Naive thymus-derived CD4-positive, alpha-beta T cell (primary cell): ENCODE measurements at regions not wholly inside any gene's neighbourhood (a gene's known extent, or its start where the extent isn't known, plus 50 kb on each side); places are given as distances from the start of the nearest gene placed in this dataset.

ENCODE experiments used
- ATAC-seq: fragments of 150-1000 bp; cut with Tn5 transposase; 2 replicates; pipeline ENCODE4 v1.10.0; 2021; ENCODE audit warnings: mild to moderate bottlenecking, moderate library complexity
- CTCF ChIA-PET: fragments of 350-600 bp; sonication (Branson Sonifier 250); formaldehyde crosslinking; loops from one replicate; lab custom pipeline; 2021; ENCODE audit warnings: antibody characterized with exemption; lab: Charles Lee
- POLR2A ChIA-PET: fragments of 350-600 bp; sonication (Branson Sonifier 250); formaldehyde crosslinking; loops from one replicate; lab custom pipeline; 2021; ENCODE audit warnings: antibody characterized with exemption, inconsistent platforms; lab: Charles Lee
- DNase-seq, 9 donors: peaks; one replicate each; pipeline versions ENCODE4 v3.0.0 to v3.0.0-alpha.2; 2020 to 2022; ENCODE audit warnings: mixed read lengths in 1 of 9
- H3K27ac ChIP-seq: one replicate; pipeline ENCODE4 v1.7.0; 2013; ENCODE audit warnings: mild to moderate bottlenecking, low read depth, low read length, moderate library complexity
- H3K27me3 ChIP-seq, 2 donors: one replicate each; pipeline ENCODE4 v1.7.0; 2013; ENCODE audit warnings: low read length in 2 of 2, mild to moderate bottlenecking in 2 of 2, moderate library complexity in 2 of 2; ENCODE audit not compliant: control insufficient read depth in 2 of 2, insufficient read depth in 2 of 2
- H3K36me3 ChIP-seq, 3 experiments: 1 replicate in 2 of 3; 2 replicates in 1 of 3; pipeline ENCODE4 v1.7.0; 2013; ENCODE audit warnings: low read length in 3 of 3, mild to moderate bottlenecking in 3 of 3, moderate library complexity in 1 of 3; ENCODE audit not compliant: insufficient read depth in 3 of 3, control insufficient read depth in 2 of 3
- H3K4me1 ChIP-seq, 2 donors: one replicate each; pipeline ENCODE4 v1.7.0; 2013; ENCODE audit warnings: low read length in 2 of 2, mild to moderate bottlenecking in 2 of 2, moderate library complexity in 1 of 2; ENCODE audit not compliant: control insufficient read depth in 2 of 2, insufficient read depth in 2 of 2
- H3K4me3 ChIP-seq: 2 replicates; pipeline ENCODE4 v1.7.0; 2013; ENCODE audit warnings: mild to moderate bottlenecking, low read length
- H3K9me3 ChIP-seq, 3 experiments: 1 replicate in 2 of 3; 2 replicates in 1 of 3; pipeline ENCODE4 v1.7.0; 2013; ENCODE audit warnings: low read length in 3 of 3; ENCODE audit not compliant: control insufficient read depth in 2 of 3
- H3K27ac Mint-ChIP-seq, 9 donors: one replicate each; pipeline ENCODE4 v1.8.0; 2020 to 2022; ENCODE audit warnings: mixed read lengths in 9 of 9, mild to moderate bottlenecking in 8 of 9, moderate library complexity in 5 of 9, inconsistent platforms in 2 of 9
- H3K27me3 Mint-ChIP-seq, 5 donors: one replicate each; pipeline ENCODE4 v1.8.0; 2021 to 2022; ENCODE audit warnings: mixed read lengths in 5 of 5, mild to moderate bottlenecking in 1 of 5
- H3K36me3 Mint-ChIP-seq, 5 donors: one replicate each; pipeline ENCODE4 v1.8.0; 2020 to 2022; ENCODE audit warnings: mixed read lengths in 5 of 5, mild to moderate bottlenecking in 3 of 5, inconsistent platforms in 1 of 5
- H3K4me1 Mint-ChIP-seq, 7 donors: one replicate each; pipeline ENCODE4 v1.8.0; 2020 to 2022; ENCODE audit warnings: mixed read lengths in 7 of 7, mild to moderate bottlenecking in 3 of 7, inconsistent platforms in 1 of 7
- H3K4me3 Mint-ChIP-seq, 10 donors: one replicate each; pipeline ENCODE4 v1.8.0; 2020 to 2022; ENCODE audit warnings: mild to moderate bottlenecking in 10 of 10, mixed read lengths in 10 of 10, moderate library complexity in 6 of 10, inconsistent platforms in 2 of 10
- H3K9me3 Mint-ChIP-seq, 11 donors: one replicate each; pipeline ENCODE4 v1.8.0; 2020 to 2022; ENCODE audit warnings: mixed read lengths in 11 of 11, mild to moderate bottlenecking in 4 of 11, inconsistent platforms in 1 of 11, moderate library complexity in 1 of 11
- intact Hi-C, 2 donors: fragments of 100-400 bp; cut with micrococcal nuclease; formaldehyde crosslinking; loops; one replicate each; pipeline ENCODE4 v1.15.1; 2023

DNA sequence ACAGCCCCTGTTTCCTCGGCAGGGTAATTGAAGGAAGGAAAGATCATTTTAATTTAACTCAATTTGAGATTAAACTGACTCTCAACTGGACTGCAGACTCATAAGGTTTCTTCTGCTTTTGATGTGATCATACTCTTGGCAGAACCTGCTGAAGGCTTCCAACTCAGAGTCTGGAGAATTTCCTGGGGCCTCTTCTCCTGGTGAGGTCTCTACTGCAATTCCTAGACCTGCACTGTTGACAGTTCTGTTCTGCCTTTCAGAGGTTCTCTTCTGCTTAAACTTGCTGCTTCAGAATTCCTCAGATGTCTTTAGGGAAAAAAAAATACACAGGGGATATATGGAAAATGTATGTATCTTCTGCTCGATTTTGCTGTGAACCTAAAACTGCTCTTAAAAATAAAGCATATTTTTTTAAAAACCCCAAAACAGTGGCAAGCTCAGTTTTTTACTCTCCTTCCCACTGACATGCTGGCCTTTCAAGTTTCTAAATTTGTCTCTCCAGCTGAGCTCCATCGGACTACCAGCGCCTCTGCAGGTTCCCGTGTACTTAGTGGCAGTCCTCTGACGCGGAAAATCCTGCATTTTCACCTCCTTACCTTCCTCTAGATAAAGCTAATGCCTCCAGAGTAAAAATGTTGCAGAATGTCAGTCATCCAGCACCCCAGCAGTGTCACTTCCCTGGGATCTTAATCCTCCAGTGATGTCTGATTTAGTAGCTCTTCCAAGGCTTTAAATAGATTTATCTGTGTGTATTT lies 733.5 kb upstream of the SGCG start:
- peaks cover 0 to 9% (median 0%) of the 10 kb centered on the region in 11 donors for H3K9me3 Mint-ChIP-seq
- no peak overlapping the region for H3K27ac Mint-ChIP-seq
- intact Hi-C loops, result no loop called here
- ATAC-seq, result no peak
- ChIA-PET POLR2A (no interaction called here), CTCF (no interaction called here)
- Histone ChIP-seq H3K36me3 (no peaks in the 10 kb centered on the region), H3K4me1 (no peaks in the 10 kb centered on the region), H3K4me3 (no peak overlapping the region), H3K9me3 (no peaks in the 10 kb centered on the region), H3K27me3 (no peaks in the 10 kb centered on the region), H3K27ac (no peak overlapping the region)
- DNase-seq, result no peak
- no peak overlapping the region for H3K4me3 Mint-ChIP-seq
- H3K27me3 Mint-ChIP-seq, result peaks cover 2 to 27% (median 10%) of the 10 kb centered on the region in 5 donors
- H3K36me3 Mint-ChIP-seq, result no peaks in the 10 kb centered on the region
- no peaks in the 10 kb centered on the region for H3K4me1 Mint-ChIP-seq

DNA sequence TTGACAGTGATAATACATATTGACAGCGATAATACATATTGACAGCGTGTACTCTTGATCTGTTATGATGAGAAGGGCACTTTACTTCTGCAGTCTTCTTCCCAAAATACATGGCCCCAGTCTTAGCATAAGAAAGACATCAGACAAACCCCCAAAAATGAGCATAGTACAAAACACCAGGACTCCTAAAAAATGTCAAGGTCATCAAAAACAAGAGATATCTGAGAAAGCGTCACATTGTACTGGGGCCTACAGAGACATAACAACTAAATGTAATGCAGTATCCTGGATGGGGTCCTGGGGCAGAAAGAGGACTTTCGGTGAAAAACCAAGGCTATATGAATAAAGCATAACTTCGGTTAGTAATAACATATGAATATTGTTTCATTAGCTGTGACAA lies 731.5 kb upstream of the SGCG start:
- no peaks in the 10 kb centered on the region for H3K36me3 ChIP-seq
- CTCF ChIA-PET, result no interaction called here
- DNase-seq (no peak), ATAC-seq (no peak)
- no peaks in the 10 kb centered on the region for H3K27me3 ChIP-seq
- no peaks in the 10 kb centered on the region for H3K36me3 Mint-ChIP-seq
- H3K4me3 Mint-ChIP-seq, result no peak overlapping the region
- POLR2A ChIA-PET, result no interaction called here
- no peak overlapping the region for H3K27ac ChIP-seq
- H3K27ac Mint-ChIP-seq, result no peak overlapping the region
- peaks cover 2 to 27% (median 10%) of the 10 kb centered on the region in 5 donors for H3K27me3 Mint-ChIP-seq
- intact Hi-C loops, result no loop called here
- peaks cover 0 to 6% (median 0%) of the 10 kb centered on the region in 11 donors for H3K9me3 Mint-ChIP-seq
- H3K4me3 ChIP-seq, result no peak overlapping the region
- no peaks in the 10 kb centered on the region for H3K4me1 Mint-ChIP-seq
- no peaks in the 10 kb centered on the region for H3K9me3 ChIP-seq
- H3K4me1 ChIP-seq, result no peaks in the 10 kb centered on the region

DNA sequence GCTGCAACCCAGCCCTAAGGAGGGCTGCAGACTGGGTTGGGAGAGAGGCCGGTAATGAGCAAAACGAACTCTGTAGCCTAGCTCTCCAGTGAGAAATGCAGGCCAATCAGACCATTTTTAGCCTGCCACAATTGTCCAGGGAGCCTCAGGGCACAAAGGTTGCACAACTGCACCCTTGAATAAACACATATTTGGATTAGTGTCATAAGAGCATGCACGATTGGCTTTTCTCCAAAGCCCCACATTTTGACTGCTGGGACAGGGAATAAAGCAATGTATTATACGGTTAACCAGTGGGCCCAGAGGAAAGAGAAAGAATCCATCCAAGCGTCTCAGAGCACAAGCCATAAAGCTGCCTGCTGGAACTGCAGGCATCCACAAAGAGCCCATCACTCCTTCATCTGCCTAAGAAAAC lies 729.4 kb upstream of the SGCG start:
- POLR2A ChIA-PET, result no interaction called here

DNA sequence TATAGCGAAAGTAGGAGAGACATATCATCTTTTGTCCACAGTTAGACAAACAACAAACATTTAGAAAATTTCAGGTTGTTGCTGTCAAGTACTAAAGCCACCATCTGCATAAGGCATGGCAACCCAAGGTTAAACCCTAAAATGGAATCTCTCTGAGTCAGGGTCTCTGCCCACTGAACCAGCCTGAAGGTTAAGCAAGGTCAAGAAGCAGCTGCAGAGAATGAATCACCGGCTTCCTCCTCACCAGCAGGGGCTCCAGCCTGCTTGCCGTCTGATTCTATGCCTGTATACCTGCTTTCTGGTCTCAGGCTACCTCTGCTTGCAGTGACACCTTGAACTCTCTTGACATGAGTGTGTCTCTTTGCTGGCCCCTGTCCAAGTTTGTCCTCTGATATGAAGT lies 726.2 kb upstream of the SGCG start:
- no peaks in the 10 kb centered on the region for H3K36me3 Mint-ChIP-seq
- no peaks in the 10 kb centered on the region for H3K27me3 Mint-ChIP-seq
- H3K9me3 Mint-ChIP-seq, result no peaks in the 10 kb centered on the region
- H3K36me3 ChIP-seq, result no peaks in the 10 kb centered on the region
- no peaks in the 10 kb centered on the region for H3K4me1 ChIP-seq
- intact Hi-C loops, result no loop called here
- no peaks in the 10 kb centered on the region for H3K9me3 ChIP-seq
- CTCF ChIA-PET, result no interaction called here
- DNase-seq (no peak), ATAC-seq (no peak)
- no peak overlapping the region for H3K4me3 ChIP-seq
- POLR2A ChIA-PET, result no interaction called here
- no peak overlapping the region for H3K4me3 Mint-ChIP-seq
- no peaks in the 10 kb centered on the region for H3K4me1 Mint-ChIP-seq
- no peak overlapping the region for H3K27ac ChIP-seq
- H3K27me3 ChIP-seq, result no peaks in the 10 kb centered on the region
- no peak overlapping the region for H3K27ac Mint-ChIP-seq

More for the DNA sequence above, 729.4 kb upstream of the SGCG start:
- intact Hi-C loops, result no loop called here
- H3K36me3 Mint-ChIP-seq, result no peaks in the 10 kb centered on the region
- no peaks in the 10 kb centered on the region for H3K27me3 ChIP-seq
- no peak overlapping the region for H3K27ac Mint-ChIP-seq
- H3K4me1 ChIP-seq, result no peaks in the 10 kb centered on the region
- ATAC-seq (no peak), DNase-seq (no peak)
- H3K4me1 Mint-ChIP-seq, result no peaks in the 10 kb centered on the region
- no peak overlapping the region for H3K27ac ChIP-seq
- H3K36me3 ChIP-seq, result no peaks in the 10 kb centered on the region
- no peak overlapping the region for H3K4me3 Mint-ChIP-seq
- CTCF ChIA-PET, result no interaction called here
- H3K27me3 Mint-ChIP-seq, result peaks cover 2 to 17% (median 10%) of the 10 kb centered on the region in 5 donors
- peaks cover 0 to 4% (median 0%) of the 10 kb centered on the region in 11 donors for H3K9me3 Mint-ChIP-seq
- no peaks in the 10 kb centered on the region for H3K9me3 ChIP-seq
- H3K4me3 ChIP-seq, result no peak overlapping the region

DNA sequence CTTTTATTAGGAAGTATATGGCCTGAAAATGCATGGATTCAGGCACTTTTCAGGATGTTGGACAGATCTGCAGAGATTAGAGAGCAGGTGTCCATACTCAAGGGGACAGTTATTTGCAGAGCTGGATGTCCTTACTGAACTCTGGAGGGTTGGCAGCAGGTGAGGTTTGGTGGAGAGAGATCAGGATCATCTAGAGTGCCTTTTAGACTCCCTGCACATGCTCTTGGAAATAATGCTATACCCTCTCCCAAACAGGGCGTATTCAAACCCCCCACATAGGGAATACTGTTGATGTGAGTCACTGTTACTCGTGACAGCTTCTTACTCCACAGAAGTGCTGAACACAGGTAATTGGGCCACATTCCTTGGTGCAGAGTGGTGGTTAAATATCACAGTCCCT lies 725.7 kb upstream of the SGCG start:
- ATAC-seq, result no peak
- no peaks in the 10 kb centered on the region for H3K27me3 Mint-ChIP-seq
- H3K4me3 Mint-ChIP-seq, result no peak overlapping the region
- H3K27ac Mint-ChIP-seq, result no peak overlapping the region
- no peaks in the 10 kb centered on the region for H3K4me1 ChIP-seq
- no peaks in the 10 kb centered on the region for H3K9me3 Mint-ChIP-seq
- H3K27me3 ChIP-seq, result no peaks in the 10 kb centered on the region
- no peaks in the 10 kb centered on the region for H3K36me3 ChIP-seq
- CTCF ChIA-PET, result no interaction called here
- DNase-seq, result no peak
- no peaks in the 10 kb centered on the region for H3K36me3 Mint-ChIP-seq
- POLR2A ChIA-PET, result no interaction called here
- H3K27ac ChIP-seq, result no peak overlapping the region
- H3K4me3 ChIP-seq, result no peak overlapping the region
- H3K4me1 Mint-ChIP-seq, result no peaks in the 10 kb centered on the region
- intact Hi-C loops, result no loop called here
- H3K9me3 ChIP-seq, result no peaks in the 10 kb centered on the region

DNA sequence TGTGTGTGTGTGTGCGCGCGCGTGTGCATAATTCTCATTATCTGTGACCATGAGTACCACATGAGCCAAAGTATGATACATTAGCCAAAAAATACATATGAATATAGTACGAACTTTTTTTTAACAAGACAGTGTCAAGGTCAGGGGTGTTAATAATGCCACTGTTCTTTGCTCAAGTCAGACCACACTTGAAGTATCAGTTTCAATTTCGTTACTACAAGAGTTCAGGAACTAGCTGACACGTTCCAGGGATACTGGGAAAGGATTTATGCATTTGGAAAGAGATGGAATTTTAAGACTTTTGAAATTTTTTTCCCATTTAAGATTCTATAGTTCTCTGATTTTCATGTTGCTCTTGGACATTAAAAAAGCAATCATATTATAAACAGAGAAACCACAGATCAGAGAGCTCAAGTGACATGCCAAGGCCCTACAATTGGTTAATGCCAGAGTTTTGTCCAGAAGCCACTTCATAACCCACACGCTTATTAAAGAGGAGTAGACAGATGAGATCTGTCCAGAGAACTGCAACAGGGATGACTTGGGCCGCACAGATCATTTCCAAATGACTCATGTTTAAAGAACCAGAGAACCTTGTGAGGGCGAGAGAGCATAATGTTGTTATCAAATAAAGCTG lies 718.8 kb upstream of the SGCG start:
- no peak overlapping the region for H3K27ac Mint-ChIP-seq
- H3K36me3 Mint-ChIP-seq, result no peaks in the 10 kb centered on the region
- H3K27ac ChIP-seq, result no peak overlapping the region
- no peaks in the 10 kb centered on the region for H3K9me3 ChIP-seq
- ChIA-PET POLR2A (no interaction called here), CTCF (no interaction called here)
- DNase-seq (no peak), ATAC-seq (no peak)
- intact Hi-C loops, result no loop called here
- no peaks in the 10 kb centered on the region for H3K27me3 ChIP-seq
- no peaks in the 10 kb centered on the region for H3K9me3 Mint-ChIP-seq
- no peaks in the 10 kb centered on the region for H3K4me1 Mint-ChIP-seq
- no peak overlapping the region for H3K4me3 Mint-ChIP-seq
- H3K4me1 ChIP-seq, result no peaks in the 10 kb centered on the region
- H3K36me3 ChIP-seq, result no peaks in the 10 kb centered on the region
- H3K4me3 ChIP-seq, result no peak overlapping the region
- H3K27me3 Mint-ChIP-seq, result no peaks in the 10 kb centered on the region

DNA sequence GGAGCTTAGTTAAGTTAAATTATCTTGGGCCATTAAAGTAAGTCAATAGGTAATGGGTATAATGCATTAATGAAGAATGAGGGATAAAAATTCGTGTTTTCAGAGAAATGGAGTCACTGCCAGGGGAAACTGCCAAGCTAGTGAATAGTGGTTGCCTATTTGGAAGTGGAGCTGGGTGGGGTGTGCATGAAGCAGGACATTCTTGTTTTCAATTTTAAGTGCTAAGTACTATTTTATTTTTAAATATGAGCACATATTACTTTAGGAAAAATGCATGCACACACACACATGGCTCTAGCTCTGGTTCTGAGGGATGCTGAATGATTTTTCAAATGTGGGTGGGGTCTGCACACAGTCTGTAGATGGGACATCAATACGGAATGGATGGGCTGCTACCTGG lies 717.7 kb upstream of the SGCG start:
- H3K4me3 Mint-ChIP-seq, result no peak overlapping the region
- POLR2A ChIA-PET, result no interaction called here
- no peaks in the 10 kb centered on the region for H3K27me3 Mint-ChIP-seq
- no peak overlapping the region for H3K27ac ChIP-seq
- no peaks in the 10 kb centered on the region for H3K4me1 ChIP-seq
- H3K4me3 ChIP-seq, result no peak overlapping the region
- CTCF ChIA-PET, result no interaction called here
- no peaks in the 10 kb centered on the region for H3K27me3 ChIP-seq
- DNase-seq (no peak), ATAC-seq (no peak)
- peaks cover 0 to 2% (median 0%) of the 10 kb centered on the region in 11 donors for H3K9me3 Mint-ChIP-seq
- no peaks in the 10 kb centered on the region for H3K36me3 ChIP-seq
- H3K4me1 Mint-ChIP-seq, result no peaks in the 10 kb centered on the region
- intact Hi-C loops, result no loop called here
- no peak overlapping the region for H3K27ac Mint-ChIP-seq
- H3K9me3 ChIP-seq, result no peaks in the 10 kb centered on the region
- H3K36me3 Mint-ChIP-seq, result no peaks in the 10 kb centered on the region
